Urinary bladder (tissue), 3 donors: ENCODE measurements at regions not wholly inside any gene's neighbourhood (a gene's known extent, or its start where the extent isn't known, plus 50 kb on each side); places are given as distances from the start of the nearest gene placed in this dataset.

ENCODE experiments used
- DNase-seq: peaks from one replicate; pipeline ENCODE4 v3.0.0-alpha.2; 2015; ENCODE audit errors: extremely low spot score
- H3K27ac ChIP-seq: one replicate; pipeline ENCODE4 v1.5.1; 2013; ENCODE audit warnings: low read depth, mild to moderate bottlenecking, moderate library complexity
- H3K36me3 ChIP-seq: one replicate; pipeline ENCODE4 v1.6.1; 2013; ENCODE audit warnings: mild to moderate bottlenecking, moderate library complexity; ENCODE audit not compliant: insufficient read depth
- H3K4me1 ChIP-seq: one replicate; pipeline ENCODE4 v1.6.1; 2013; ENCODE audit warnings: mild to moderate bottlenecking, moderate library complexity; ENCODE audit not compliant: insufficient read depth
- H3K4me3 ChIP-seq: one replicate; pipeline ENCODE4 v1.5.1; 2013; ENCODE audit warnings: low read depth, low read length
- WGBS: extraction: QIAGEN DNeasy Blood & Tissue Kit; methylation state at CpG from one replicate; pipeline ENCODE4 v1.1.7; 2013; 5-methylcytosine and 5-hydroxymethylcytosine counted together
- donor health status: healthy with polysubstance abuse.
- donor health status: healthy.

- H3K27ac ChIP-seq: no peak overlapping the region
- no peak for DNase-seq
- no peaks in the 10 kb centered on the region for H3K4me1 ChIP-seq
- no peaks in the 10 kb centered on the region for H3K36me3 ChIP-seq
- WGBS: 75% methylated on average over 3 of the region's 3 CpGs
- H3K4me3 ChIP-seq: no peak overlapping the region
These were observed 262.4 kb downstream of the PTPRC start for GRCh38 chr1:198901266-198901665.

- no peak for DNase-seq
- 84% methylated on average over 5 of the region's 5 CpGs for WGBS
- H3K27ac ChIP-seq: no peak overlapping the region
- no peak overlapping the region for H3K4me3 ChIP-seq
- H3K4me1 ChIP-seq: no peaks in the 10 kb centered on the region
- no peaks in the 10 kb centered on the region for H3K36me3 ChIP-seq
These were observed 263.8 kb downstream of the PTPRC start for GRCh38 chr1:198902655-198903054.

DNA sequence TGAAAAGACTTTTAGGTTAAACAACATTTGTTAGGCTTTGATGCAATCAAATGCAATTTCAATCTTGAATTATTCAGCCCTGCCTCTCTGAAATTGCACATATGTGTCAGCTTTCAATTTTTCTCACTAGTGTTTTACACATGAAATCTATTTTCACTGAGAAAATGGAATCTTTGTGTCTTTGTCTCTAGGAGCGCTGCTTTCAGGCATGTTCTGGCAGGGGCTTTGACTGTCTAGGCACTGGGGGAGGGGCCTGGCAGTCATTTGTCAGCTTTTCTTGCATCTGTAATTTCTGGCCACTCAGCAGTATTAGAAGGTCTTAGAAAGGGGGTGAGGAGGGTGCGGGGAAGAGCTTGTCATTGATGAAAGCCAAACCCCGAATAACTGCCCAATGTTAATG lies 264.4 kb downstream of the PTPRC start:
- no peak overlapping the region for H3K27ac ChIP-seq
- WGBS: 64% methylated on average over 3 of the region's 3 CpGs
- no peaks in the 10 kb centered on the region for H3K4me1 ChIP-seq
- DNase-seq: peak; percentile 20
- no peak overlapping the region for H3K4me3 ChIP-seq
- H3K36me3 ChIP-seq: no peaks in the 10 kb centered on the region

DNA sequence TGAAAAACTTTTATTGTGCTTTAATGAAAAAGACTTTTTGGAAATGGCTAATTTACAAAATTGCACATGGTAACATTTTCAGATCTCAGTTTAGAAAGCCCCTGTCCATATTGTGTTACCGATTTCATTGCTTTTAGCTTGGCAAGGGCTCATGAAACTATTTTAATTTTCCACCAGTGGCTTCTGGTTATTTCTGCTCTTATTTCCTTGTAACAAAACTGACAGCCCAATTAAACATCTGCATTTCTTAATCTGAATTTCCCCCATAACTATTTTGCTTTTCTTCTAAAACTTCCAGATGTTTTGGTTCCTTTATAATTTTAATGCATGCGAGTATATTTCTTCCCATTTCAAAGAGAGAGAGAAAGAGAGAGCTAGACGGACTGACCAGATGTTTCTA lies 264.8 kb downstream of the PTPRC start:
- DNase-seq: no peak
- 73% methylated on average over 3 of the region's 3 CpGs for WGBS
- no peak overlapping the region for H3K4me3 ChIP-seq
- H3K36me3 ChIP-seq: no peaks in the 10 kb centered on the region
- H3K27ac ChIP-seq: no peak overlapping the region
- H3K4me1 ChIP-seq: no peaks in the 10 kb centered on the region

GRCh38 chr1:198904321-198904720 lies 265.5 kb downstream of the PTPRC start:
- H3K27ac ChIP-seq: no peak overlapping the region
- no peaks in the 10 kb centered on the region for H3K36me3 ChIP-seq
- DNase-seq: no peak
- no peak overlapping the region for H3K4me3 ChIP-seq
- no peaks in the 10 kb centered on the region for H3K4me1 ChIP-seq
- WGBS: 53% methylated on average over 2 of the region's 2 CpGs

DNA sequence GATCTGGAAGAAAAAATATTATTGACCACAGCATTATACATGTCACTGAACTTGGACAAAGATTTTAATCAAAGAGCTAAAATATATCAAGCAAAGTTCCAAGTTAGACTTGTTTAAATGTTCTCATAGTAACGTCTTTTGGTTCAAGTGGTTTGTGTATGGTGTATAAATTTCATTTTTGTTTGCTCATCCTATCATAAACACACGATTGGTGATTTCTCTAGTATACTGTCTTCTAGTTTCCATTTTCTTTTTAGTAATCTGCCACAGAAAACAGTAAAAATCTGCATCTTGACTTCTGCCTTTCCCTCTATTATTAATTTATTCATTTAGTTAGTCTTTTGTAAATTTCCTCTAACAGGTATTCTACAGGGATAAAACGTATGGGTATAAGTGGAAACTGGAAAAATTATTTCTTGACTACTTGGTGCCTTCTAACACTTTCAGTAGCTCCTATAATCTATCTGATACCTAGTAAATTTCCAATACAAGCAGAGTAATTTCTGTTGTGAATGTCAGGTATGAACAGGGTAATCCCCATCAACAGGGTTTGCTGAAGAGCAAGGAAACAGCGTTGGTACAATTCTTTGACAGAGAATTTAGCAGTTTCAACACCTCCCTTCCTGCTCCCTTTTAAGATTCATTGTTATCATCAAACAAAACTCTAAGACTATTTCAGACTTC lies 268.0 kb downstream of the PTPRC start:
- H3K27ac ChIP-seq: no peak overlapping the region
- no peaks in the 10 kb centered on the region for H3K4me1 ChIP-seq
- WGBS: 83% methylated on average over 4 of the region's 4 CpGs
- H3K36me3 ChIP-seq: no peaks in the 10 kb centered on the region
- DNase-seq: no peak
- H3K4me3 ChIP-seq: no peak overlapping the region

- Histone ChIP-seq H3K4me1 (no peaks in the 10 kb centered on the region), H3K4me3 (no peak overlapping the region), H3K36me3 (no peaks in the 10 kb centered on the region), H3K27ac (no peak overlapping the region)
- WGBS: 91% methylated on average over 3 of the region's 3 CpGs
- no peak for DNase-seq
These were observed 268.5 kb downstream of the PTPRC start for GRCh38 chr1:198907423-198907746.

DNA sequence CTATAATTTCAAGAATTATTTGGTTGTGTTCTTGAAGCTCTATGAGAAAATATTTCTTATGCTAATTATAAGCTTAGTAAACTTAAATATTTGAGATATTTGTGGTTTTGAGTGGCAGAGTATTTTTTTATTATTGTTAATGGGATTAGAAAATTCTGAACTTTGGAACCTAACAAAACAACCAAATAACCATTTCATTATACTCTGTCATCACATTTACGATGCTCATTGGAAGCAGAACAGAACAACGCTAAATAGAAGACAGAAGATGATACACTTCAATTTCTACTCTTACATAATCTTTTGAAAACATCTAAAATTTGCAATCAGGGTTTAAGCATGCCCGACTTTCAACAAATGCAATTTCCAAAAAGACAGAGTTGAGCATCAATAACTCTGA lies 270.2 kb downstream of the PTPRC start:
- Histone ChIP-seq H3K4me3 (no peak overlapping the region), H3K27ac (no peak overlapping the region), H3K4me1 (no peaks in the 10 kb centered on the region), H3K36me3 (no peaks in the 10 kb centered on the region)
- WGBS: 94% methylated on average over 3 of the region's 3 CpGs
- DNase-seq: no peak

DNA sequence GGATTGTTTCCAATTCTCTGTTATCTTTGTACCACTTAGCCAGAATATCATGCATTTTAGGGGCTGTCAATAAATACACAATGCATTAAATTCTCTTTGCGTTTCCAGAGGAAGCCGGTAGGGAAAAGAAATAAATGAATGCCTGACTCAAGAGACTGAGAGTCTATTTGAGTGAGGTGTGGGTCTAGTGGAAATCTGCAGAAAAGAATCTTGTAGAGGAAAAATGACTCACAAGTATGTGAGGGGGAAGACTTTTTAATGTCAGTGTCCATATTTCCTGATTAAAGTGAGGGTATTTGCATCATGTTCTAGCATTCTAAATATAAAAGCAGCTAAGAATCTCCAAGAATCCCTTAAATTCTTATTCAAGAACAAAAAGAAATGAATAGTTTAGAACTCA lies 271.1 kb downstream of the PTPRC start:
- Histone ChIP-seq H3K4me1 (no peaks in the 10 kb centered on the region), H3K36me3 (no peaks in the 10 kb centered on the region), H3K4me3 (no peak overlapping the region), H3K27ac (no peak overlapping the region)
- DNase-seq: no peak
- 74% methylated on average over 2 of the region's 2 CpGs for WGBS

GRCh38 chr1:198910816-198911215 lies 272.0 kb downstream of the PTPRC start:
- no peak overlapping the region for H3K27ac ChIP-seq
- WGBS: 86% methylated on average over 2 of the region's 2 CpGs
- no peaks in the 10 kb centered on the region for H3K4me1 ChIP-seq
- H3K4me3 ChIP-seq: no peak overlapping the region
- H3K36me3 ChIP-seq: no peaks in the 10 kb centered on the region
- no peak for DNase-seq

DNA sequence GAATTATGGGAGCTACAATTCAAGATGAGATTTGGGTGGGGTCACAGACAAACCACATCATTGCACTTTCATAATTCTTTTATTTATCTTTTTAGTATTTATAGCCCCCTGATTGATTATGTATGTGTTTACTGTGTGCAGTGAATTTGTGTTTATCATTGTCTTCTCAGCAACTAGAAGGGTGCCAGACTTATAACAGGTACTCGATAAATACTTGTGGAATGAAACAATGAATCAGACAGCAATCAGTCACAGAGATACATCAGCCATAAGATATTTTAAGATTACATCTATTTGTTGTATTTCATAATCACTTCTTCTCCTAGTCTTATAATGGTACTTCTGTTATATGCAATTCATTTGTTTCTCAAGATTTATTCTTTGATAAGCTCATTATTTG lies 273.2 kb downstream of the PTPRC start:
- no peak for DNase-seq
- Histone ChIP-seq H3K4me1 (no peaks in the 10 kb centered on the region), H3K27ac (no peak overlapping the region), H3K4me3 (no peak overlapping the region), H3K36me3 (no peaks in the 10 kb centered on the region)
- 90% methylated on average over 1 of the region's 1 CpG for WGBS

- WGBS: 36% methylated on average over 4 of the region's 4 CpGs
- Histone ChIP-seq H3K4me1 (no peaks in the 10 kb centered on the region), H3K4me3 (no peak overlapping the region), H3K36me3 (no peaks in the 10 kb centered on the region), H3K27ac (no peak overlapping the region)
- no peak for DNase-seq
These were observed 274.8 kb downstream of the PTPRC start for GRCh38 chr1:198913667-198914066.

DNA sequence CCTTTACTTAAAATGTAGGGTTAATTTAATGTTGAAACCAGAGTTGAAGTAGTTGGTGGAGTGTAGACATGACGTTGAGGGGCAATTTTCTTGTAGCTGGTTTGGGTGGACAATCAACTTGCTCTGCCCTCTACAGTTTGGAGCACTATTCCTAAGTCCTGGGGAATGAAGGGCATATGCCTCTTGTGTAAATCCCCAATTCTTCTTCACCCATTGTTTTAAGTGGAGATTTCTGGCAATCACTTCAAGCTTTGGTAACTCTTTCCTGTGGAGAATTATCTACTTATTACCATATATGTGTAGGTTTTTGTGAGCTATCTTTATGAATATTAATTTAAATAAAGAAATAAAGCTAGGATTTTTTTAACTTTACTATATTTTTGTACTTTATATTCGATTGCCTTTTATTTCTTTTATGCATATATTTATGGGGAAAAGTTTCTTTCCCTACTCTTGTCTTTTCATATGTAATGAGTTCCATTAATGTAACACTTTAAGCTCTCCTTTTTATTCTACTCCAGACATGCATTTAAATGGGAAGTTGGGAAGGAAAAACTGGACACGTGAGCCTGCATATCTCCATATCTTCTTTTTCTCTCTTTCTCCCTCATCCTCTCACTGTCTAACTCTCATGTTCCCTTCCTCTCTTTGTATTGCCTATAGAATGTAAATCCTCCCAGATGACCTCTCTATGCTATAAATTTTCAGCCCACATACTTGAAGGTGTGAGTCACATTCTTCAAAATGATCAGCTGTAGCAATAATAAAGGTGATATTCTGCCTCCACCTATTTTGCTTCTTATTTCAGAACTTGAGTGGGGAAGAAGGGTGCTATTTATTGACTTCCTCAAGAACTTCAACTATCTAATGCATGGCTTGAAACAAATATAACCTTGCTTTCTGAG lies 276.7 kb downstream of the PTPRC start:
- no peak overlapping the region for H3K27ac ChIP-seq
- H3K4me1 ChIP-seq: no peaks in the 10 kb centered on the region
- WGBS: 91% methylated on average over 3 of the region's 3 CpGs
- H3K4me3 ChIP-seq: no peak overlapping the region
- DNase-seq: no peak
- H3K36me3 ChIP-seq: no peaks in the 10 kb centered on the region

DNA sequence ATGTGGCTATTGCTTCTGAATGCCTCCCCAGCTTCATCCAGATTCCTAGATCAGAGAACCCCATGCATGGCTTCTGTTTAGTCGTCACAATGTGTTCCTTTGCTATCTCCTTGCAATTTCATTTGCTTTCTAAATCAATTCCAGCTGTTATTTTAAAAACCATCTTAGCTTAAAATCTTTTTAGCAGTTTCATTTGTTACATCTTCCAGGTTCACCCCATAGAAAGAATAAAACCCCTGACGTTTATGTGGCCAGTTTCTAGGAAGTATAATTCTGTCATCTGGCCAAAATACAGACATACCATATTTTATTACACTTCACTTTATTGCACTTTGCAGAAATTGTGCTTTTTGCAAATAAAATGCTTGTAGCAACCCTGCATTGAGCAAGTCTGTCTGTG lies 278.4 kb downstream of the PTPRC start:
- H3K36me3 ChIP-seq: no peaks in the 10 kb centered on the region
- H3K4me3 ChIP-seq: no peak overlapping the region
- H3K4me1 ChIP-seq: no peaks in the 10 kb centered on the region
- no peak for DNase-seq
- 36% methylated on average over 2 of the region's 2 CpGs for WGBS
- no peak overlapping the region for H3K27ac ChIP-seq
